ENCODE measurements at regions not wholly inside any gene's neighbourhood (a gene's known extent, or its start where the extent isn't known, plus 50 kb on each side); places are given as distances from the start of the nearest gene placed in this dataset.

DNA sequence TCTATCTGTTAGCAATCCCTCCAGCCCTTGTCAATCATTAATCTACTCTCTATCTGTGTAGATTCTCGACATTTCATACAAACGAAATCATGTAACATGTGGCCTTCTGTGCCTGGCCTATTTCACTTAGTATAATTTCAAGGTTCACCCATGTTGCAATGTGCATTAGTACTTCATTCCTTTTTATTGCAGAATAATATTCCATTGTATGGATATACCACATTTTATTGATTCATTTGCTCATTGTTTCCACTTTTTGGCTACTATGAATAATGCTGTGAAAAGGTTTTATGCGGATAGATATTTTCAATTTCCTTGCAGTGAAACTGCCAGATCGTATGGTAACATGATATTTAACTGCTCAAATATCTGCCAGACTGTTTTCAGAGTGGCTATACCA, 100.1 kb downstream of the MIAT start:
- no peak for TF ChIP-seq REST (IDR thresholded peaks at IDR 0.05; ENCODE audit: insufficient read depth in 1 of 2, low read depth in 2 of 2, low read length in 2 of 2)
- no peak for TF ChIP-seq POLR2AphosphoS5 (IDR thresholded peaks at IDR 0.05; ENCODE audit: low read depth, low read length)
- TF ChIP-seq TAF1 (IDR thresholded peaks at IDR 0.05; ENCODE audit: borderline replicate concordance, insufficient read depth, low read length) = no peak
- TF ChIP-seq SIN3A (IDR thresholded peaks at IDR 0.05; ENCODE audit: borderline replicate concordance, insufficient read depth, low read length) = no peak

DNA sequence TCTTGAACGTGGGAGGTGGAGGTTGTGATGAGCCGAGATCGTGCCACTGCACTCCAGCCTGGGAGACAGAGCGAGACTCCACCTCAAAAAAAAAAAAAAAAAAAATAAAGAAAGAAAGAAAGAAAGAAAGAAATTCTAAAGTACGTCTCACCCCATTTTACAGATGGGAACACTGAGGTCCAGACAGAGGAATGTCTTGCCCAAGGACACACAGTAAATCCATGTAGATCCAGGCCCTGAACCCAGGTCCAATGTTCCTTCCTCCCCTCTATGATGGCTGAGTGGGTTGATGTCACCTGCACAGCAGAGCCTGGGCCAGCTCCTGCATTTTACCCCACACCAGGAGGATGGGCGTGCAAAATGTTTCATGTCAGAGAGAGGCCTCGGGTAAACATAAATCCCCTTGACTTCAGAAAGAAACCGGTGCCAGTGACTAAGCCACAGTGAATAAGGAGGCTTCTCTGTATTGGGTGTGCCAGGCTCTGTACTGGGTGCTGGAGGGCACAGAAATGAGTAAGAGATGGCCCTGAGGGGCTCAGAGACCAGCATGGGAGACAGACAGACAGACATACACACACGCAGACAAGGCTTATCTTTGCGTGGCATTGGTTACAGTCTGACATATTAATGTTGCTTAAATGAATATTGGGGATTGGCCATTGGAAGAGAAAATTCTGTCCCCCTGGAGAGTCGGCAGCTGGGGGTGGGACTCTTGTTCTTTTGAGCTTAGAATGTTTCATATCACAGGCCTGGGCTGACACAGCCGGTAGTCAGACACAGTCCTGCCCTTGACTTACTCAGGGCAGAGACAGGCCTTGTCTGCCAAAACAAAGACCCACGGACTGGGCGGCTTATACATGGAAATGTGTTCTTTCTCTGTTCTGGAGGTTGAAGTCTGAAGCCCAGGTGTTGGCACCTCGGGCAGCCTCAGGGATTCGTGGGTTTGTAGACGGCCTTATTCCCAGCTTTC, 105.4 kb downstream of the MIAT start:
- TF ChIP-seq POLR2AphosphoS5 (IDR thresholded peaks at IDR 0.05; ENCODE audit: low read depth, low read length) (no peak), TAF1 (IDR thresholded peaks at IDR 0.05; ENCODE audit: borderline replicate concordance, insufficient read depth, low read length) (no peak), FOXP2 (optimal IDR thresholded peaks at IDR 0.05; ENCODE audit: borderline replicate concordance, extremely low read depth, extremely low read length, insufficient read depth) (no peak), SIN3A (IDR thresholded peaks at IDR 0.05; ENCODE audit: borderline replicate concordance, insufficient read depth, low read length) (no peak), REST (IDR thresholded peaks at IDR 0.05; ENCODE audit: insufficient read depth in 1 of 2, low read depth in 2 of 2, low read length in 2 of 2) (no peak)

- TF ChIP-seq FOXP2 (optimal IDR thresholded peaks at IDR 0.05; ENCODE audit: borderline replicate concordance, extremely low read depth, extremely low read length, insufficient read depth) = no peak
- TF ChIP-seq POLR2AphosphoS5 (IDR thresholded peaks at IDR 0.05; ENCODE audit: low read depth, low read length) = no peak
- TF ChIP-seq TAF1 (IDR thresholded peaks at IDR 0.05; ENCODE audit: borderline replicate concordance, insufficient read depth, low read length) = no peak
- no peak for TF ChIP-seq SIN3A (IDR thresholded peaks at IDR 0.05; ENCODE audit: borderline replicate concordance, insufficient read depth, low read length)
- TF ChIP-seq REST (IDR thresholded peaks at IDR 0.05; ENCODE audit: insufficient read depth in 1 of 2, low read depth in 2 of 2, low read length in 2 of 2) = no peak
These were observed 106.4 kb downstream of the MIAT start for GRCh38 chr22:26763633-26764361.

- TF ChIP-seq POLR2AphosphoS5 (IDR thresholded peaks at IDR 0.05; ENCODE audit: low read depth, low read length) (no peak), REST (IDR thresholded peaks at IDR 0.05; ENCODE audit: insufficient read depth in 1 of 2, low read depth in 2 of 2, low read length in 2 of 2) (no peak), TAF1 (IDR thresholded peaks at IDR 0.05; ENCODE audit: borderline replicate concordance, insufficient read depth, low read length) (no peak), FOXP2 (optimal IDR thresholded peaks at IDR 0.05; ENCODE audit: borderline replicate concordance, extremely low read depth, extremely low read length, insufficient read depth) (no peak), SIN3A (IDR thresholded peaks at IDR 0.05; ENCODE audit: borderline replicate concordance, insufficient read depth, low read length) (no peak)
These were observed 109.3 kb downstream of the MIAT start for GRCh38 chr22:26766510-26767350.

Data from PFSK-1 (cell line).